Esophagus muscularis mucosa (tissue), 4 donors: ENCODE measurements at regions not wholly inside any gene's neighbourhood (a gene's known extent, or its start where the extent isn't known, plus 50 kb on each side); places are given as distances from the start of the nearest gene placed in this dataset.

Source experiments
- EP300 ChIP-seq: sonication (generic); formaldehyde crosslinking; IDR thresholded peaks from one replicate; pipeline ENCODE4 v1.6.1; 2017; ENCODE audit warnings: antibody characterized with exemption
- POLR2AphosphoS5 ChIP-seq, 2 donors: sonication (generic); formaldehyde crosslinking; IDR thresholded peaks; one replicate each; pipeline ENCODE4 v1.6.1; 2017; ENCODE audit warnings: antibody characterized with exemption in 2 of 2
- TF ChIP-seq, protein P1 (sequence below), 3 experiments: fragments of 200-600 bp in 2 of 3; fragments of 450-650 bp in 1 of 3; sonication (generic) in 2 of 3; IDR thresholded peaks; one replicate each; pipeline ENCODE4 v1.5.1; 2017 to 2019; ENCODE audit warnings: antibody characterized with exemption in 3 of 3, mild to moderate bottlenecking in 2 of 3, moderate library complexity in 1 of 3

DNA sequence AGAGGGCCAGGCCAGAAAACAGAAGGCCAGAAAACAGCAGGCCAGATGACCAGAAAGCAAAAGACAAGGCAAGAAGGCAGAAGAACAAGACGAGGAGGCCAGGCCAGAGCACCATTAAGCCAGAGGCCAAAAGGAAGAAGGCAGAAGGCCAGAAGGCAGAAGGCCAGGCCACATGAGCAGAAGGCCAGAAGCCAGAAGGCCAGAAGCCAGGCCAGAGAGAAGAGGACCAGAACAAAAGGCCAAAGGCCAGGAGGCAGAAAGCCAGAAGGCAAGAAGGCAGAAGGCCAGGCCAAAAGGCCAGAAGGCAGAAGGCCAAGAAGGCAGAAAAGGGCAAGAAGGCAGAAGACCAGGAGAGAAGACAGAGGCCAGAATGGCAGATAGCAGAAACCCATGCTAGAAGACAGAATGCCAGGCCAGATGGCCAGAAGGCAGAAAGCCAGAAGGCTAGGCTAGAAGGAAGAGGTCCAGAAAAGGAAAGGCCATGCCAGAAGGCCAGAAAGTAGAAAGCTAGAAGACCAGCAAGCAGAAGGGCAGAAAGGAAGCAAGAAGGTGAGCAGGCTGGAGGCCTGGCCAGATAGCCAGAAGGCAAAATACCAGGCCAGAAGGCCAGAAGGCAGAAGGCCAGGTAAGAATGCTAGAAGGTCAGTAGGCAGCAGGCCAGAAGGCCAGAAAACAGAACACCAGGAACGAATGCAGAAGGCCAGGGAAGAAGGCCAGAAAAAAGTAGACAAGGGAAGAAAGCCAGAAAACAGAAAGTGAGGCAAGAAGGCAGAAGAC, 187.6 kb downstream of the TUBA3C start:
- TF ChIP-seq, protein P1, sequence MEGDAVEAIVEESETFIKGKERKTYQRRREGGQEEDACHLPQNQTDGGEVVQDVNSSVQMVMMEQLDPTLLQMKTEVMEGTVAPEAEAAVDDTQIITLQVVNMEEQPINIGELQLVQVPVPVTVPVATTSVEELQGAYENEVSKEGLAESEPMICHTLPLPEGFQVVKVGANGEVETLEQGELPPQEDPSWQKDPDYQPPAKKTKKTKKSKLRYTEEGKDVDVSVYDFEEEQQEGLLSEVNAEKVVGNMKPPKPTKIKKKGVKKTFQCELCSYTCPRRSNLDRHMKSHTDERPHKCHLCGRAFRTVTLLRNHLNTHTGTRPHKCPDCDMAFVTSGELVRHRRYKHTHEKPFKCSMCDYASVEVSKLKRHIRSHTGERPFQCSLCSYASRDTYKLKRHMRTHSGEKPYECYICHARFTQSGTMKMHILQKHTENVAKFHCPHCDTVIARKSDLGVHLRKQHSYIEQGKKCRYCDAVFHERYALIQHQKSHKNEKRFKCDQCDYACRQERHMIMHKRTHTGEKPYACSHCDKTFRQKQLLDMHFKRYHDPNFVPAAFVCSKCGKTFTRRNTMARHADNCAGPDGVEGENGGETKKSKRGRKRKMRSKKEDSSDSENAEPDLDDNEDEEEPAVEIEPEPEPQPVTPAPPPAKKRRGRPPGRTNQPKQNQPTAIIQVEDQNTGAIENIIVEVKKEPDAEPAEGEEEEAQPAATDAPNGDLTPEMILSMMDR (IDR thresholded peaks at IDR 0.05), result no peak
- TF ChIP-seq POLR2AphosphoS5 (IDR thresholded peaks at IDR 0.05) (no peak), EP300 (no peak)
